ENCODE measurements at regions not wholly inside any gene's neighbourhood (a gene's known extent, or its start where the extent isn't known, plus 50 kb on each side); places are given as distances from the start of the nearest gene placed in this dataset.

GRCh38 chr6:118746825-118747174 lies 95.4 kb upstream of the CEP85L start:
- TF ChIP-seq, protein P1, sequence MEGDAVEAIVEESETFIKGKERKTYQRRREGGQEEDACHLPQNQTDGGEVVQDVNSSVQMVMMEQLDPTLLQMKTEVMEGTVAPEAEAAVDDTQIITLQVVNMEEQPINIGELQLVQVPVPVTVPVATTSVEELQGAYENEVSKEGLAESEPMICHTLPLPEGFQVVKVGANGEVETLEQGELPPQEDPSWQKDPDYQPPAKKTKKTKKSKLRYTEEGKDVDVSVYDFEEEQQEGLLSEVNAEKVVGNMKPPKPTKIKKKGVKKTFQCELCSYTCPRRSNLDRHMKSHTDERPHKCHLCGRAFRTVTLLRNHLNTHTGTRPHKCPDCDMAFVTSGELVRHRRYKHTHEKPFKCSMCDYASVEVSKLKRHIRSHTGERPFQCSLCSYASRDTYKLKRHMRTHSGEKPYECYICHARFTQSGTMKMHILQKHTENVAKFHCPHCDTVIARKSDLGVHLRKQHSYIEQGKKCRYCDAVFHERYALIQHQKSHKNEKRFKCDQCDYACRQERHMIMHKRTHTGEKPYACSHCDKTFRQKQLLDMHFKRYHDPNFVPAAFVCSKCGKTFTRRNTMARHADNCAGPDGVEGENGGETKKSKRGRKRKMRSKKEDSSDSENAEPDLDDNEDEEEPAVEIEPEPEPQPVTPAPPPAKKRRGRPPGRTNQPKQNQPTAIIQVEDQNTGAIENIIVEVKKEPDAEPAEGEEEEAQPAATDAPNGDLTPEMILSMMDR (IDR thresholded peaks at IDR 0.05), result no peak
- H3K4me3 ChIP-seq, result no peak overlapping the region
- DNase-seq (ENCODE audit: low spot score), result no peak
- H3K27ac ChIP-seq, result no peak overlapping the region

DNA sequence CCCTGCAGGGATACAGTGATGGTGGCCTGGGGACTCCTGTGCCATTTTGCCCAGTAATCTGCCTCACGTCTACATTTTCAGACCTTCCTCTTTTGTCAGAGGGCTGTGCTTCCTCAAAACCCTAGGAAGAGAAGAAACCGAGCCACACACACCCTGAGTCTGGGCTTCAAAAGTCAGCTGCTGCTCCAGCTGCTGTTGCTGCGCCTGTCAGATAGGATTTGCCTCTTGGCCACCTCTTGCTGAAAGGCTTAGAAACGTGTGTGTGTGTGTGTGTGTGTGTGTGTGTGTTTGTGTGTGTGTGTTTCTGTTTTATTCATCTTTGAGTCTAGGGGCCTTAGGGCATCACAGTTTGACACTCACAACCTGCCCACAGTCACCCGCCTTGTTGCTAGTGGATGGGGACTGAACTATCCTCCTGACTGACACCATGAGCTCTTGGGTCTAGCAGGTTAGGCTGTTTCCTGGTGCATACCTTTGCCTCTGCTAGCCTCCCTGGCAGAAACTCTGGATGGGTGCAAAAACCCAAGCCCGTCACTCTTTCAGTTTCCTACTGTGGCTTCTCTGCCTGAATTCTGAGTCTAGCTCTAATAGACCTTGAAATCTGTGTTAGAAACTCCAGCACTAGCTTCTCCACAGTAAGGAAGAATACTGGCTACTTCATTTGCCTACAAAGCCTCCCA lies 94.9 kb upstream of the CEP85L start:
- H3K4me3 ChIP-seq, result no peak overlapping the region
- TF ChIP-seq, protein P1 (IDR thresholded peaks at IDR 0.05), result no peak
- H3K27ac ChIP-seq, result no peak overlapping the region
- DNase-seq (ENCODE audit: low spot score), result no peak

DNA sequence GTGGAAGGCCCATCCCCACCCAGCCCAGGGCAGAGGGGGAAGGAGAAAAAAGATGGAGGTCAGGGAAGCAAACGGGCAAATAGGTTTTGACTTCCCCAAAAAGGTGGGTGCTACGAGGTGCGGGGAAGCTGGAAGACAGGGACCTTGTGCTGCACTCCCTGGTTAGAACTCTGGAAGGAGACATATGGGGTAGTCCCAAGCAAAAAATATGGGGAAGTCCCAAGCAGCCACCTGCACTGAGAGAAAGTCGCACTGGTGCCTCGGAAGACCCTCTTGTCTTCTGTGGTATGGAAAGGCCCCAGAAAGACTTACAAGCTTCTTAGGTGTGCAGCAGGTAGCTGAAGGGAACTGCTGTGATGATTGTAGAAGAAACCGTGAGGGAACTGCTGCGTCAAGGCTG lies 93.8 kb upstream of the CEP85L start:
- TF ChIP-seq, protein P1 (IDR thresholded peaks at IDR 0.05), result no peak
- DNase-seq (ENCODE audit: low spot score), result no peak
- Histone ChIP-seq H3K4me3 (no peak overlapping the region), H3K27ac (no peak overlapping the region)

- DNase-seq (ENCODE audit: low spot score), result no peak
- Histone ChIP-seq H3K4me3 (no peak overlapping the region), H3K27ac (no peak overlapping the region)
- TF ChIP-seq, protein P1 (IDR thresholded peaks at IDR 0.05), result no peak
Measured at GRCh38 chr6:118744261-118744941, 93.0 kb upstream of the CEP85L start.

DNA sequence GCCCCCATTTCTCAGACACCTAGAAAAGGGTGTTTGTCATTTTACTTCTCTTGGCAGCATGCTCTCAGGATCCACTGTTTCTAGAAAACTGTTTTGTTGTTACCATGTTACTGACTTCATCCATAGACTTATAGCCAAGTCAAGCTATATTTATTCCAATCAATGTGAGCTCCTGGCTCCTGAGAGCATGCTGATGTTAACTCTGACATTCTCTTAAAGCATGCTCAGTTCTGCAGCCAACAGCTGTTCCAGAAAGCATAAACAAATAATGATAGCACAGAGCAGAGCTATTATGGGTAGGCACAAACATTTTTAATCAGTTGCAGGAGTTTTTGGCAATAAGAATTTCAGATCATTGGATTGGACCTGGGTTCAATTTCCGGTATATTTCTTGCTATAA lies 92.4 kb upstream of the CEP85L start:
- H3K27ac ChIP-seq, result no peak overlapping the region
- H3K4me3 ChIP-seq, result no peak overlapping the region
- TF ChIP-seq, protein P1 (IDR thresholded peaks at IDR 0.05), result no peak
- DNase-seq (ENCODE audit: low spot score), result no peak

DNA sequence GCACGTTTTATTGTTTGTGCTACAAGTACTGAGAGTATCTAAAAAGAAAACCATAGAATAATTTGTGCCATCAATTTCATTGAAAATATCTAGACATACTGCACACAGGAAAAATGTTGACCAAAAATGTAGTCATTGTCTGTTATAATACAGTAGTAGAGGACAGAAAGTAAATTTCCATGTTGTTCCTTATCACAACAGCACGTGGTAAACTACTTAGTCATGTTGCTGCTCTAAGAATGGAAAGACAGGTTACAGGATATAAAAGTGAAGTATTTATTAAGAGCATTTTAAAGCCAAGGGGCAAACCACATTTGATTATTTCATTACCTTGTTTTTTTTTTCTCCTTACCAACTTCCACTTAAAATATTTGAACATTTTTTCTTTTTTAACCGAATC lies 89.0 kb upstream of the CEP85L start:
- DNase-seq (ENCODE audit: low spot score), result no peak
- TF ChIP-seq, protein P1 (IDR thresholded peaks at IDR 0.05), result no peak
- Histone ChIP-seq H3K27ac (no peak overlapping the region), H3K4me3 (no peak overlapping the region)
